Sigmoid colon (tissue), 6 donors: ENCODE measurements at regions not wholly inside any gene's neighbourhood (a gene's known extent, or its start where the extent isn't known, plus 50 kb on each side); places are given as distances from the start of the nearest gene placed in this dataset.

Source experiments
- DNase-seq: peaks from one replicate; pipeline ENCODE4 v3.0.0-alpha.2; 2019
- H3K27ac ChIP-seq, 4 donors: fragments of 200-600 bp; sonication (generic); one replicate each; pipeline ENCODE4 v1.5.1; 2016 to 2019; ENCODE audit warnings: mild to moderate bottlenecking in 1 of 4
- H3K27me3 ChIP-seq, 3 donors: fragments of 200-600 bp; sonication (generic); one replicate each; pipeline ENCODE4 v1.5.1; 2019; ENCODE audit warnings: mild to moderate bottlenecking in 1 of 3
- H3K36me3 ChIP-seq, 4 donors: fragments of 200-600 bp; sonication (generic); one replicate each; pipeline ENCODE4 v1.5.1; 2016 to 2019
- H3K4me1 ChIP-seq, 4 donors: fragments of 200-600 bp; sonication (generic); one replicate each; pipeline ENCODE4 v1.5.1; 2017 to 2019
- H3K4me3 ChIP-seq, 4 donors: fragments of 200-600 bp; sonication (generic); one replicate each; pipeline ENCODE4 v1.5.1; 2017 to 2019; ENCODE audit warnings: mild to moderate bottlenecking in 2 of 4, moderate library complexity in 1 of 4
- H3K9me3 ChIP-seq, 4 donors: fragments of 200-600 bp in 3 of 4; sonication (generic) in 3 of 4; one replicate each; pipeline versions ENCODE4 v1.5.1 to v1.6.1; 2013 to 2019
- EP300 ChIP-seq, 4 donors: sonication (generic); formaldehyde crosslinking; IDR thresholded peaks; one replicate each; pipeline ENCODE4 v1.6.1; 2017; ENCODE audit warnings: antibody characterized with exemption in 4 of 4
- POLR2A ChIP-seq, 2 donors: fragments of 450-650 bp; IDR thresholded peaks; one replicate each; pipeline ENCODE4 v1.6.1; 2016; ENCODE audit warnings: antibody characterized with exemption in 2 of 2, mild to moderate bottlenecking in 2 of 2, moderate library complexity in 2 of 2
- POLR2AphosphoS5 ChIP-seq, 4 donors: sonication (generic); formaldehyde crosslinking; IDR thresholded peaks; one replicate each; pipeline ENCODE4 v1.6.1; 2017; ENCODE audit warnings: antibody characterized with exemption in 4 of 4
- WGBS, 2 donors: extraction: QIAGEN DNeasy Blood & Tissue Kit; methylation state at CpG; one replicate each; pipeline ENCODE4 v1.1.7; 2013; 5-methylcytosine and 5-hydroxymethylcytosine counted together
- intact Hi-C: fragments of 100-400 bp; cut with DNase I; formaldehyde crosslinking; loops from one replicate; pipeline ENCODE4 v1.15.1; 2023
- TF ChIP-seq, protein P1 (sequence below), 4 experiments: fragments of 450-650 bp in 3 of 4; fragments of 200-600 bp in 1 of 4; IDR thresholded peaks; one replicate each; pipeline ENCODE4 v1.5.1; 2016 to 2019; ENCODE audit warnings: antibody characterized with exemption in 4 of 4, mild to moderate bottlenecking in 3 of 4, moderate library complexity in 2 of 4
- donor health status: healthy with polysubstance abuse.
- donor health status: healthy.

DNA sequence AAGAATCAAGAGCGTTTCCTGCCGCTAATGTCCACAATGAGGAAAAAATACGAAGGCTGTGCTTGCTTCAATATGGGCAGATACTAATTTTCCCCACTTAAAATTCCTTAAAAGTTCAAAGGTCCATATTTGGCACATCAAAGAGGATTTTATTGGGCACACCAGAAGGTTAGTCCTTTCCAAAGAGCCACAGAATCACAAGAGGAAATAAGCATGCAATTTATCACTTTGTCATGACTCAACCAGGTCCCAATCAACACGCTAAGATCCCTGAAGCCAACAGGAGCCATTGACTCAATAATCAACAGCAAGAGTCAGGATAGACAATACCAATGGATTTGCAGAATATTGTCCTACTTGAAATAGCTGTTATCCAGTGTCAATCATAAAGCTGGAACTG, 80.6 kb downstream of the MAP1LC3B2 start:
- Histone ChIP-seq H3K36me3 (no peaks in the 10 kb centered on the region), H3K9me3 (no peaks in the 10 kb centered on the region), H3K4me1 (no peaks in the 10 kb centered on the region), H3K27me3 (no peaks in the 10 kb centered on the region), H3K27ac (no peak overlapping the region), H3K4me3 (no peak overlapping the region)
- 25 to 63% methylated on average over 4 of the region's 4 CpGs for WGBS, 2 donors
- intact Hi-C loops: no loop called here
- DNase-seq: no peak
- TF ChIP-seq, protein P1, sequence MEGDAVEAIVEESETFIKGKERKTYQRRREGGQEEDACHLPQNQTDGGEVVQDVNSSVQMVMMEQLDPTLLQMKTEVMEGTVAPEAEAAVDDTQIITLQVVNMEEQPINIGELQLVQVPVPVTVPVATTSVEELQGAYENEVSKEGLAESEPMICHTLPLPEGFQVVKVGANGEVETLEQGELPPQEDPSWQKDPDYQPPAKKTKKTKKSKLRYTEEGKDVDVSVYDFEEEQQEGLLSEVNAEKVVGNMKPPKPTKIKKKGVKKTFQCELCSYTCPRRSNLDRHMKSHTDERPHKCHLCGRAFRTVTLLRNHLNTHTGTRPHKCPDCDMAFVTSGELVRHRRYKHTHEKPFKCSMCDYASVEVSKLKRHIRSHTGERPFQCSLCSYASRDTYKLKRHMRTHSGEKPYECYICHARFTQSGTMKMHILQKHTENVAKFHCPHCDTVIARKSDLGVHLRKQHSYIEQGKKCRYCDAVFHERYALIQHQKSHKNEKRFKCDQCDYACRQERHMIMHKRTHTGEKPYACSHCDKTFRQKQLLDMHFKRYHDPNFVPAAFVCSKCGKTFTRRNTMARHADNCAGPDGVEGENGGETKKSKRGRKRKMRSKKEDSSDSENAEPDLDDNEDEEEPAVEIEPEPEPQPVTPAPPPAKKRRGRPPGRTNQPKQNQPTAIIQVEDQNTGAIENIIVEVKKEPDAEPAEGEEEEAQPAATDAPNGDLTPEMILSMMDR (IDR thresholded peaks at IDR 0.05): no peak
- TF ChIP-seq POLR2A (IDR thresholded peaks at IDR 0.05): no peak
- no peak for TF ChIP-seq EP300 (IDR thresholded peaks at IDR 0.05)
- TF ChIP-seq POLR2AphosphoS5 (IDR thresholded peaks at IDR 0.05): no peak

DNA sequence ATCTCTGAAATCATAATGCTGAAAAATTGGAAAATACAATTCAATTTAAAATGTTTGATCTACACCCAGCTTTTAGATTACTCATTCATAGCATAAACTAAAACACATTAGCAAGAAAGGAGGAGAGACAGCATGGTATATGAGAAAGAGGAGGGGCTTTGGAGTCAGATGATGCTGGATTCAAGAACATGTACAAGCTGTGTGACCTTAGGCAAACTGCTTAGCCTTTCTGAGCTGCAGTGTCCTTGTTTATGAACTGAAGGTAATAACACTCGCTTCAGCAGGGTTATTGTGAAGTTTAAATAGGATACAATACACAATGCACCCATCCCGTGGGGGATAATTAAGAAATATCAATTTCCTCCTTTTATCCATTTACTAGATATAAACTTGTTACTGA, 79.2 kb downstream of the MAP1LC3B2 start:
- Histone ChIP-seq H3K4me1 (no peaks in the 10 kb centered on the region), H3K4me3 (no peak overlapping the region), H3K36me3 (no peaks in the 10 kb centered on the region), H3K27me3 (no peaks in the 10 kb centered on the region), H3K27ac (no peak overlapping the region), H3K9me3 (no peaks in the 10 kb centered on the region)
- WGBS, 2 donors: 48 to 62% methylated on average over 2 of the region's 2 CpGs
- intact Hi-C loops: no loop called here
- no peak for DNase-seq
- no peak for TF ChIP-seq POLR2AphosphoS5 (IDR thresholded peaks at IDR 0.05)
- no peak for TF ChIP-seq EP300 (IDR thresholded peaks at IDR 0.05)

DNA sequence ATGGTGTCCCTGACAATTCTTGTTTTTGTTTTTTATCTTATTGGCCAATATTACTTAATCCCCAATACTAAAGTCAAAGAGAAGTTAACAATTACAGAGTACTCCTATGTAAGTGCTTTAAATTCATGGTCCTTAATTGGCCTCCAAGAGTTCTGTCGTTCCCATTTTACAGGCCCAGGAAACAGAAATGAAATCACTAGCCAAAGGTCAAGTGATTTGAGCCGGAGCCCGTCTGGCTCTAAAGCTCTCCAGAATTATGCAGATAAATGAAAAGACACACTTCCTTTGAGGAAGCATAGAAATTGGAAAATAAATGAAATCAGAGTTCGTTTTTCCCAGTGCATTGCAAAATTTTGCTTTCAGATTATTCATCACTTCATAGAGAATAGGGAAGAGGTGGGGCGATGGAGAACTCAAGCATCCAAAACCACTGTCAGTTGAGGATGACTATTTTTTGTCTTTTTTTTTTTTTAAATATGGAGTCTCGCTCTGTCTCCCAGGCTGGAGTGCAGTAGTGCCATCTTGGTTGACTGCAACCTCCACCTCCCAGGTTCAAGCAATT, 78.5 kb downstream of the MAP1LC3B2 start:
- H3K9me3 ChIP-seq: no peaks in the 10 kb centered on the region
- no peaks in the 10 kb centered on the region for H3K4me1 ChIP-seq
- intact Hi-C loops: no loop called here
- no peaks in the 10 kb centered on the region for H3K36me3 ChIP-seq
- no peak overlapping the region for H3K27ac ChIP-seq
- TF ChIP-seq POLR2A (IDR thresholded peaks at IDR 0.05) (no peak), EP300 (IDR thresholded peaks at IDR 0.05) (no peak), POLR2AphosphoS5 (IDR thresholded peaks at IDR 0.05) (no peak)
- TF ChIP-seq, protein P1 (IDR thresholded peaks at IDR 0.05): no peak
- no peak overlapping the region for H3K4me3 ChIP-seq
- DNase-seq: no peak
- H3K27me3 ChIP-seq: no peaks in the 10 kb centered on the region
- 37 to 54% methylated on average over 6 of the region's 6 CpGs for WGBS, 2 donors

DNA sequence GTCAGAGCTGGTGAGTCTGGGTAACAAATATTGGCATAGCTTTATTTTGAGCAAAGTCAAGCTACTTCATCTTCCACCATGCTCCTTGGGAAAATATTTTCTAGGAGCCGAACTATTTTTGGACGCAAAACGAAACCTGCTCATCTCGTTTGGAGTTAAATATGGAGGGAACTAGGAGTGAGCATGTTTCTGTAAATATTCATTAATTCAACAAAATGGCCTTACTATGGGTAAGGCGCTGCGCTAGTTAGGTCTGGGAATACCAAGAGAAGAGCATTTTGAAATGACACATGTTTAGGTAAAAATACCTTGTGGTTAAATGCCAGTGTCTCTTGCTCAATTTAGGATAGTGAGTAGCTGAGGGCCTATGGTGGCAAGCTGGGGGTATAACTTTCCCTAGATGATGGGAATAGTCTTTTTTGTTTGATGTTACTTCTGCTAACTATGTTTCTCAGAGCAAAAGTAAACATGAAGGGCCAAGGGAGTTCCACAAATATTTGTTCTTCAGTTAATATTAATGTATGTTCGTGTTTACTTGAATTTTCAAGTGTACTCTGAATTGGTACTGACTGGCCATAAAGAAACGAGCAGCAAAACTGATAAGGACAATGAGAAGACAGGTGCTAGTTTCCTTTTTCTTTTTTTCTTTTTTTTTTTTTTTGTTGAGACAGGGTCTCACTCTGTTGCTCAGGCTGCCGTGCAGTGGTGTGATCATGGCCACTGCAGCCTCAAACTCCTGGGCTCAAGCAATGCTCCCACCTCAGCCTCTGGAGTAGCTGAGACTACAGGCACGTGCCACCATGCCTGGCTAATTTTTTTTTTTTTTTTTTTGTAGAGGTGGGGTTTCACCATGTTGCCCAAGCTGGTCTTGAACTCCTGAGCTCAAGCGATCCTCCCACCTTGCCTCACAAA, 77.7 kb downstream of the MAP1LC3B2 start:
- DNase-seq: no peak
- Histone ChIP-seq H3K9me3 (no peaks in the 10 kb centered on the region), H3K4me1 (no peaks in the 10 kb centered on the region), H3K27me3 (no peaks in the 10 kb centered on the region), H3K27ac (no peak overlapping the region), H3K4me3 (no peak overlapping the region), H3K36me3 (no peaks in the 10 kb centered on the region)
- no peak for TF ChIP-seq POLR2A (IDR thresholded peaks at IDR 0.05)
- TF ChIP-seq, protein P1 (IDR thresholded peaks at IDR 0.05): no peak
- no peak for TF ChIP-seq EP300 (IDR thresholded peaks at IDR 0.05)
- no peak for TF ChIP-seq POLR2AphosphoS5 (IDR thresholded peaks at IDR 0.05)
- intact Hi-C loops: no loop called here
- WGBS, 2 donors: 24 to 64% methylated on average over 11 of the region's 11 CpGs

DNA sequence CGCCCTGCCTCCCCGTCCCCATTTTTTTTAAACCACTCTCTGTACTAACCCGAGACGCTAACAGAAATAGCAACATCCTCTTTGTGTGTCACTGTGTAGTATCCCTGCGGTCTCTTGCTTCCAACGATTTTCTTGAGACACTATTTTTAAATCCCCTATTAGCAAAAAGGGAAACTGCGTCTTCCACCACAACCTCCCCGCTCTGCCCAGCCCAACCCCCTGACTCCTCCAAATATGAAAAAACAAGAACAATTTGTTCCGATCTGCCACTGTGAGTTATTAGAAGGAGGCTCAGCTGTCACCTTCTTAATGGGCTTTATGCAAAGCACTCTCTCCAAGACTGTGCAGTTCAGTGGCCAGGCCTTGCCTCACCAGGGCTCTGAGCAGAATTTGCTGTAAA, 76.3 kb downstream of the MAP1LC3B2 start:
- Histone ChIP-seq H3K36me3 (no peaks in the 10 kb centered on the region), H3K9me3 (no peaks in the 10 kb centered on the region), H3K4me1 (no peaks in the 10 kb centered on the region), H3K27ac (no peak overlapping the region), H3K4me3 (no peak overlapping the region), H3K27me3 (no peaks in the 10 kb centered on the region)
- TF ChIP-seq EP300 (IDR thresholded peaks at IDR 0.05) (no peak), POLR2A (IDR thresholded peaks at IDR 0.05) (no peak), POLR2AphosphoS5 (IDR thresholded peaks at IDR 0.05) (no peak)
- TF ChIP-seq, protein P1 (IDR thresholded peaks at IDR 0.05): no peak
- no peak for DNase-seq
- 44 to 80% methylated on average over 9 of the region's 9 CpGs for WGBS, 2 donors
- intact Hi-C loops: no loop called here
